Muscle of leg (tissue), 3 donors: ENCODE measurements at regions not wholly inside any gene's neighbourhood (a gene's known extent, or its start where the extent isn't known, plus 50 kb on each side); places are given as distances from the start of the nearest gene placed in this dataset.

Source experiments
- DNase-seq: peaks from one replicate; pipeline ENCODE4 v3.0.0; 2013
- H3K27ac ChIP-seq: one replicate; pipeline ENCODE4 v1.5.1; 2013; ENCODE audit warnings: mild to moderate bottlenecking, low read length, control low read depth
- H3K27me3 ChIP-seq: one replicate; pipeline ENCODE4 v1.6.1; 2013; ENCODE audit warnings: low read length; ENCODE audit not compliant: control insufficient read depth, insufficient read depth
- H3K36me3 ChIP-seq: one replicate; pipeline ENCODE4 v1.6.1; 2013; ENCODE audit warnings: low read length; ENCODE audit not compliant: control insufficient read depth, insufficient read depth
- H3K4me1 ChIP-seq: one replicate; pipeline ENCODE4 v1.6.1; 2013; ENCODE audit warnings: low read length; ENCODE audit not compliant: control insufficient read depth, insufficient read depth
- H3K4me3 ChIP-seq: one replicate; pipeline ENCODE4 v1.5.1; 2013; ENCODE audit warnings: low read length, control low read depth
- H3K9me3 ChIP-seq: replicated peaks from 2 replicates; pipeline ENCODE4 v1.6.1; 2013; ENCODE audit warnings: low read depth, low read length; ENCODE audit not compliant: control insufficient read depth
- WGBS: methylation state at CpG from one replicate; pipeline ENCODE4 v1.1.5; 2013; ENCODE audit warnings: missing lambda C conversion rate; ENCODE audit not compliant: insufficient coverage; 5-methylcytosine and 5-hydroxymethylcytosine counted together

DNA sequence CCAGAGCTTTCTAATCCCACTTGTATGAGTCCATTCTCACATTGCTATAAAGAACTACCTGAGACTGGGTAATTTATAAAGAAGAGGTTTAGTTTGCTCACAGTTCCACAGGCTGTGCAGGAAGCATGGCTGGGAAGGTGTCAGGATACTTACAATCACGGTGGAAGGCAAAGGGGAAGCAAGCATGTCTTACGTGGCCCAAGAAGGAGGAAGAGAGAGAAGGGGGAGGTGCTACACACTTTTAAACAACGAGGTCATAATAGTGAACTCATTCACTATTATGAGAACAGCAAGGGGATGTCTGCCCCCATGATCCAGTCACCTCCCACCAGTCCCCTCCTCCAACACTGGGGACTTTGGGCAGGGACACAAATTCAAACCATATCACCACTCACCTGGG, 67.8 kb downstream of the TTC32 start:
- Histone ChIP-seq H3K27ac (no peak overlapping the region), H3K36me3 (no peaks in the 10 kb centered on the region), H3K4me1 (no peaks in the 10 kb centered on the region), H3K9me3 (no peaks in the 10 kb centered on the region), H3K27me3 (no peaks in the 10 kb centered on the region), H3K4me3 (no peak overlapping the region)
- no CpG with 5 or more reads among the region's 3 CpGs for WGBS
- DNase-seq, result no peak

DNA sequence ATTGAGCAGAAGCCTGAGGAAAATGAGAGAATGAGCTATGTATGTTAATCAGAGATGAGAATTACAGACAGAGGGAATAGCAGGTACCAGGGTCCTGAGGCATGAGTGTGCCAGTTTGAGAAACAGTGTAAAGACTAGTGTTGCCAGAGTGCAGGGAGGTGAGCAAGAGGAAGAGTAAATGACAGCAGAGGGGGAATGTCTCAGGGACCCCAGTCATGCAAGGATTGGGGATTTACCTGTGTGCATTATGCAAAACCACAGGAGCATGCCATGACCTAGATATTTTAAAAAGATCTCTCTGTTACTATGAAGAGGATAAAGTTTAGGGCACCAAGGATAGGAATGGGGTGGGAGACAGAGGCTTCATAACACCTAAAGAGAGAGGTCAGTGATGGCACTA, 72.1 kb downstream of the TTC32 start:
- no peaks in the 10 kb centered on the region for H3K4me1 ChIP-seq
- no peaks in the 10 kb centered on the region for H3K36me3 ChIP-seq
- H3K4me3 ChIP-seq, result no peak overlapping the region
- no peaks in the 10 kb centered on the region for H3K9me3 ChIP-seq
- no peaks in the 10 kb centered on the region for H3K27me3 ChIP-seq
- H3K27ac ChIP-seq, result no peak overlapping the region
- DNase-seq, result no peak

DNA sequence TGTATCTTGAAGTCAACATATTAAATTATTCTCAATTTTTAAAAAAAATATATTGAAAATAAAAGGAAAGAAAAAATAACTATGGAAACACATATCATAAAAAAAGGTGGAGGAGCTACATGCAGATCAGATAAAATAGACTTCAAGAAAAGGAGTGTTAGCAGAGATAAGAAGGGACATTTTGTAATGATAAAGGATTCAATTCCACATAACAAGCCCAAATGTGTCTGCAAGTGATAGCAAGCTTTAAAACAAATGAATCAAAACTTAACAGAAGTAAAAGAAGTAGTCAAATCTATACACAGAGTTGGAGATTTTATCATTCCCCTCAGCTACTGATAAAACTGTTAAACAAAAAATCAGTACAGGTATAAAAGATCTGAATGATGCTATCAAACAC, 74.9 kb downstream of the TTC32 start:
- no peaks in the 10 kb centered on the region for H3K36me3 ChIP-seq
- DNase-seq, result no peak
- H3K9me3 ChIP-seq, result no peaks in the 10 kb centered on the region
- H3K27ac ChIP-seq, result no peak overlapping the region
- H3K4me1 ChIP-seq, result no peaks in the 10 kb centered on the region
- H3K27me3 ChIP-seq, result no peaks in the 10 kb centered on the region
- no peak overlapping the region for H3K4me3 ChIP-seq

DNA sequence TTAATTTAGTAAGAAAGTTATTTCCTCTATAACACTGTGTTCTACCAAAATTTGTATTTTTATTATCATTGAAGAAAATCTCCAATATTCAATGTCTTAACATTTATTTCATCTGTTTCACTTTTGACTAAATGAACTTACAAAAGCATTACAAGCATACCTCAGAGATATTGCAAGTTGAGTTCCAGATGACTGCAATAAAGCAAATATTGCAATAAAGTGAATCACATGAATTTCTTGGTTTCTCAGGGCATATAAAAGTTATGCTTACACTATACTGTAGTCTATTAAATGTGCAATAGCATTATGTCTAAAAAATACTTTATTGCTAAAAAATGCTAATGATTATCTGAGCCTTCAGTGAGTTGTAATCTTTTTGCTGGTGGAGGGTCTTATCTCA, 78.3 kb downstream of the TTC32 start:
- Histone ChIP-seq H3K4me3 (no peak overlapping the region), H3K36me3 (no peaks in the 10 kb centered on the region), H3K9me3 (no peaks in the 10 kb centered on the region), H3K27ac (no peak overlapping the region), H3K27me3 (no peaks in the 10 kb centered on the region), H3K4me1 (no peaks in the 10 kb centered on the region)
- no peak for DNase-seq

DNA sequence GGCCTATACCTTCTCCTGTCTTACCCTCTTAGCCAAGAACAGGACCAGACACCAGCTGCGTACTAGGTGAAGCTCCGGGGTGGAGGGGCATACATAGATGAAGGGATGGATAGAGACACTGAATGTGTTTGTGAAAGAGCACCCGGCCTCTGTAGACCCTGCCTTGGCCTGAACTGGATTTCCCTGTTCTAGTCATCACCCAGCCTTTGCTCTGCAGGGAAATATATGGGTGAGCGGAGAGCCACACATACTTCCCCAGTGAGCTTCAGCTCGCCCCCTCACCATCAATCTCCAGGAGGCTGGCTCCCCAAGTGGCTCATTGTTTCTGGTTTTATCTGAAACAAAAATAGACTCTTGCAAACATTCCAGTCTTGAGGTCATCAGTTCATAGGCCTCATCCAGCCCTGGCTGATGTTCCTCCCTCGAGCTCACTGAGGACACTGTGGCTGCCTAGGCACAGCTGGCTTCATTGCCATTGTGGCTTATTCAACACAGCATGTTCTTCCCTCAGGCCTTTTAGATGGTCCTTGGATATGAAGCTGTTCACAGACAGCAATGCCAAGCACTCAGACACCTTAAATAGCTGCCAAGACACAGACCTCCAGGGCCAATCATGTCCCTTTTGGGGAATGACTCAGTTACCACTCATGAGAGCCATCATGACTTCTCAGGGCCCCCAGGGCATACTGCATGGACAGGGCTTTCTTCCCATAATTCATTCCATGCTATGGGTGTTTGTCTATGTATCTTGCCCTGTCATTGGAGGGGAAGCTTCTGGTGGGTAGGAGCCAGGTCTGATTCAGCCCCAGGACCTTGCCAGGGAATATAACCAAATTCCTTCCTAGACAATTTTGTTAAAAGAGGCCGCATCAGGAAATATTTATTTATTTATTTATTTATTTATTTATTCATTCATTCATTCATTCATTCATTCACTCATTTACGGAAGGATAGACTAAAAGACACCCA, 82.4 kb downstream of the TTC32 start:
- Histone ChIP-seq H3K4me3 (no peak overlapping the region), H3K27me3 (no peaks in the 10 kb centered on the region), H3K9me3 (no peaks in the 10 kb centered on the region), H3K27ac (no peak overlapping the region), H3K4me1 (no peaks in the 10 kb centered on the region), H3K36me3 (no peaks in the 10 kb centered on the region)
- no peak for DNase-seq
- 76% methylated on average over 4 of the region's 8 CpGs for WGBS

DNA sequence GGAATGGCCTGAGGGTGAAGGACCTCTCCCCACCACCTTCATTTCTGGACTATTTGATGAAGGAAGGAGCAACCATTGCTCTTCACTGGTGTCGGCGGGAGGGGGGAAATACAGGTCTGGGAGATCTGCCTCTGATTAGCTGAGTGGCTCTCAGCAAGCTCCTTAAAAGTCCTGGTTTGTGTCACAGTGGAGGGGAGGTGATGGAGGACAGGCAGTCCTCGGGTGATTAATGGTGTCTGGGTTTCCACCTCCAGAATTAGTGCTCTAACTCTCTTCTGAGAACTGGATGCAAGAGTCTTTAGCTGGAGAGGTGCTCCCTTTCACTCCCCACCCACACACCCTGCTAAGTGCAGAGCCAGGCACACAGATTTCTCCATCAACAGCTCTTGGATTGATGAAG, 83.2 kb downstream of the TTC32 start:
- no peak for DNase-seq
- 60% methylated on average over 2 of the region's 3 CpGs for WGBS
- Histone ChIP-seq H3K4me3 (no peak overlapping the region), H3K9me3 (no peaks in the 10 kb centered on the region), H3K4me1 (no peaks in the 10 kb centered on the region), H3K27ac (no peak overlapping the region), H3K36me3 (no peaks in the 10 kb centered on the region), H3K27me3 (no peaks in the 10 kb centered on the region)

DNA sequence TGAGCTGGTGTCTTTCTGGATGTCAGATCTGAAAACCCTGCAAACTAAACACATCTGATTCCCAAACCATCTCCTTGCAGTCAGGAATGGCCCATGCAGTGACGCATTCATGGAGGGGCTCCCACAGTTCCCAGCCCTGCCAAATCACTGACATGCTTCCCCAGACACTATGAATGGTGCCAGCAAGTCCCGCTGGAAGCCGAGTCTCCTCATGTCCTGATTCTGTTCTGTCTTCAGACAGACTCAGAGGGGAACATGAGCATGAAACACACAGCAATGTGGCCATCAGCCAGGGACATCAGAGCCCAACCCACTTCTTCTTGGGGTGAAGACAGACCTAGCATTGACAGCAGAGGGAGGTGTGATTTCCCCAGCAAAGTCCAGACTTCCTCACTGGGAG, 83.7 kb downstream of the TTC32 start:
- Histone ChIP-seq H3K27me3 (no peaks in the 10 kb centered on the region), H3K4me3 (no peak overlapping the region), H3K4me1 (no peaks in the 10 kb centered on the region), H3K36me3 (no peaks in the 10 kb centered on the region), H3K9me3 (no peaks in the 10 kb centered on the region), H3K27ac (no peak overlapping the region)
- 77% methylated on average over 3 of the region's 3 CpGs for WGBS
- DNase-seq, result no peak

DNA sequence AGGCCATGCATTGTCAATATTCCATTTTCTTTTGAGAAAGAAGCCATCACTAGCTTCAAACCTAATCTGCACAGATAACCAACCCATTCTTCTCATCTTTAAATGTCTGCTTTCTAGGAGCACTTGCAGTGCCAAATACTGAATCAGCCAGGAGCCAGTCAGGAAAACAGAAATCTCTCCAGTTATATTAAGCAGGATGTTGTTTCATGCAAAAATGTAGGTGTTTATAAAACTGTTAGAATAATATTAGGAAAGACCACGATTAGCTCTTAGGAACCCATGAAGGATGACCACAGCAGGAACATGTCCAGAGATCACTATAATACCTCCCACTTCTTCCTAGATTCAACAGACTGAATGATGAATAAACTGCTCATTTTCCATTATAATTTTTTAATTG, 86.0 kb downstream of the TTC32 start:
- no CpG with 5 or more reads among the region's 1 CpG for WGBS
- H3K4me1 ChIP-seq, result peaks cover 12% of the 10 kb centered on the region
- H3K27ac ChIP-seq, result no peak overlapping the region
- no peaks in the 10 kb centered on the region for H3K36me3 ChIP-seq
- no peaks in the 10 kb centered on the region for H3K9me3 ChIP-seq
- no peak overlapping the region for H3K4me3 ChIP-seq
- no peak for DNase-seq
- no peaks in the 10 kb centered on the region for H3K27me3 ChIP-seq

DNA sequence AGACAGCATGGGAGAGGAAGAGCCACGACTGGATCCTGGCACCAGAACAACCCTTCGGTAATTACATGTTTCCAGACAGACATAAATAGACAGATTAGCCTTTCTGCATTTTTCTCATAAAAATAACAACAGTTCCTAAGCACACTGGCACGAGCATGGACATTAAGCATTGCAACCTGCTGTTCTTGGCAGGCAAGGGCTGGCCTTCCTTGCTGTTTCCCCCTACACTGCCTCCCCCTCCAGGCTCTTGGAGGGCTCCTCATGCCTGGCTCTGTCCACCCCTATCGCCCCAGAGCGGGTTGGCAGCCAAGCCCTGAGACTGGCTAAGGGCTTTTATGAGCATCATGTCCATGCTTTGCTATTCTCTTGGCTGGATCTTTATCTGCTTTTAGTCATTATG, 89.6 kb downstream of the TTC32 start:
- Histone ChIP-seq H3K4me1 (peaks cover 23% of the 10 kb centered on the region), H3K27me3 (no peaks in the 10 kb centered on the region), H3K4me3 (no peak overlapping the region), H3K36me3 (no peaks in the 10 kb centered on the region), H3K27ac (no peak overlapping the region), H3K9me3 (no peaks in the 10 kb centered on the region)
- WGBS, result 46% methylated on average over 1 of the region's 5 CpGs
- DNase-seq, result peak; percentile 78

DNA sequence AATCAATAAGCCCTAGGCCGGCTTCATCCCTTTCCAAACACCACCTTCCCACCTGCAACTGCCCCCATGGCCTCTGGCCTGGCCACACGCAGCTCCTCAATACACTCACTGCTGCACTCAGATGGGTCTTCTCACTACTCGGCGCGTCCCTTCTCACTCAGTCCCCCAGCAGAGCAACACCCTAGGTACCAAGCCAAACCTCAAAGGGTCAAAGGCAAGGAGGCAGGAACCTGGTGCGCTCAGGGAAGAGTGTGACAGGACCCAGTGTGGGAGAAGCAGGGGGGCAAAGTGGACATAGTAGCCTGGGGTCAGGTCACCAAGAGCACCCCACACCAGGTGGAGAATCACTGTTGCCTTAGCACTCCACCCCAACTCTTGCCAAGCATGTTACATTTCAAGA, 90.6 kb downstream of the TTC32 start:
- no peak for DNase-seq
- no peaks in the 10 kb centered on the region for H3K27me3 ChIP-seq
- no peaks in the 10 kb centered on the region for H3K36me3 ChIP-seq
- H3K4me3 ChIP-seq, result no peak overlapping the region
- peak overlapping the region; percentile 22 for H3K27ac ChIP-seq
- 88% methylated on average over 3 of the region's 6 CpGs for WGBS
- no peaks in the 10 kb centered on the region for H3K9me3 ChIP-seq
- peaks cover 33% of the 10 kb centered on the region for H3K4me1 ChIP-seq

DNA sequence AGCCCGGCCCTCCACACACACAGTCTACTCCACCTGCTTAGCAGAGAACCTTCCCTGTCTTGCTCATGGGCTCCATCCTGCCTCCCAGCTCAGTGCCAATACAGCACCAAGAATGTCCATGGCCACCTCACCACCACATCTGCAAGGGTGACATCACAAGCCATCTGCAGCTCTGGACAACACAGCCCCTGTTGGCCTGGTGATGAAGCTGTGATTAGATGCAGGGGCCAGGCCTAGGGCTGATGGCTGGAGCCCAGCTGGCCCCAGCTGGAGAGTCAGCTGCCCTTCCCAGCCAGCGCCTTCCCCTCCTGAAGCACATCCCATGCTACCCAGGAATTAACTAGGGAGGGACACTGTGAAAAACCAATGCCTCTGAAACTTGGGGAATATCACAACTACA, 91.1 kb downstream of the TTC32 start:
- Histone ChIP-seq H3K27ac (peak overlapping the region; percentile 22), H3K4me1 (peaks cover 34% of the 10 kb centered on the region), H3K4me3 (no peak overlapping the region), H3K36me3 (no peaks in the 10 kb centered on the region), H3K27me3 (no peaks in the 10 kb centered on the region), H3K9me3 (no peaks in the 10 kb centered on the region)
- 75% methylated on average over 2 of the region's 2 CpGs for WGBS
- peak; percentile 80 for DNase-seq
